ENCODE measurements at regions not wholly inside any gene's neighbourhood (a gene's known extent, or its start where the extent isn't known, plus 50 kb on each side); places are given as distances from the start of the nearest gene placed in this dataset.
"Not testable (repeated sequence)": the region's sequence is repeated elsewhere in the genome, so short reads cannot be mapped to it uniquely, and the experiment has no call there.

DNA sequence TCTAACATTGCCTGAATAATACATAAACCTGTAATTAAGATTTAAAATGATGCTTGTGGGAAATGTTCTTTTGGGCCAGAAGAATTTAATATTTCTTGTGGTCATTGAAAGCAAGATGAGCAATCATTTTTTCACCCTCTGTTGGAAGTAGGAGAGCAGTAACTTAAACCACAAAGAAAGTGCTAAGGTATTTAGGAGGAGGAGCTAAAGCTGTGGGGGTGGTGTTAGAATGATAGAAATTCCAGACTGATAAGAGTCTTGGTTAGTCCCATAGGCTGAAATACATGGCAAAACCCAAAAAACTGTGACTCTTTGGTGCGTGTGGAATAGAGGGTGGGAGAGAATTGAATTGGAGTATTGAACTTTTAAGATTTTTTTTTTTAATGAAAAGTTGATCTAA is 247.0 kb downstream of the YTHDC2 start:
- TF ChIP-seq, protein P1, sequence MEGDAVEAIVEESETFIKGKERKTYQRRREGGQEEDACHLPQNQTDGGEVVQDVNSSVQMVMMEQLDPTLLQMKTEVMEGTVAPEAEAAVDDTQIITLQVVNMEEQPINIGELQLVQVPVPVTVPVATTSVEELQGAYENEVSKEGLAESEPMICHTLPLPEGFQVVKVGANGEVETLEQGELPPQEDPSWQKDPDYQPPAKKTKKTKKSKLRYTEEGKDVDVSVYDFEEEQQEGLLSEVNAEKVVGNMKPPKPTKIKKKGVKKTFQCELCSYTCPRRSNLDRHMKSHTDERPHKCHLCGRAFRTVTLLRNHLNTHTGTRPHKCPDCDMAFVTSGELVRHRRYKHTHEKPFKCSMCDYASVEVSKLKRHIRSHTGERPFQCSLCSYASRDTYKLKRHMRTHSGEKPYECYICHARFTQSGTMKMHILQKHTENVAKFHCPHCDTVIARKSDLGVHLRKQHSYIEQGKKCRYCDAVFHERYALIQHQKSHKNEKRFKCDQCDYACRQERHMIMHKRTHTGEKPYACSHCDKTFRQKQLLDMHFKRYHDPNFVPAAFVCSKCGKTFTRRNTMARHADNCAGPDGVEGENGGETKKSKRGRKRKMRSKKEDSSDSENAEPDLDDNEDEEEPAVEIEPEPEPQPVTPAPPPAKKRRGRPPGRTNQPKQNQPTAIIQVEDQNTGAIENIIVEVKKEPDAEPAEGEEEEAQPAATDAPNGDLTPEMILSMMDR (IDR thresholded peaks at IDR 0.05; ENCODE audit: insufficient read depth, low read depth, low read length) = no peak
- no peak overlapping the region for H3K4me3 ChIP-seq (ENCODE audit: low read depth, low read length)
- no peak for DNase-seq (ENCODE audit: low read depth)

GRCh38 chr5:113761594-113761993 is 248.1 kb downstream of the YTHDC2 start:
- DNase-seq (ENCODE audit: low read depth) = no peak
- no peak overlapping the region for H3K4me3 ChIP-seq (ENCODE audit: low read depth, low read length)
- TF ChIP-seq, protein P1 (IDR thresholded peaks at IDR 0.05; ENCODE audit: insufficient read depth, low read depth, low read length) = no peak

- DNase-seq (ENCODE audit: low read depth) = no peak
- TF ChIP-seq, protein P1 (IDR thresholded peaks at IDR 0.05; ENCODE audit: insufficient read depth, low read depth, low read length) = no peak
- H3K4me3 ChIP-seq (ENCODE audit: low read depth, low read length) = no peak overlapping the region
These were observed 250.9 kb downstream of the YTHDC2 start for GRCh38 chr5:113764382-113764781.

- not testable (repeated sequence) for DNase-seq (ENCODE audit: low read depth); H3K4me3 ChIP-seq (ENCODE audit: low read depth, low read length)
These were observed 253.3 kb downstream of the YTHDC2 start for GRCh38 chr5:113766827-113767226.

DNA sequence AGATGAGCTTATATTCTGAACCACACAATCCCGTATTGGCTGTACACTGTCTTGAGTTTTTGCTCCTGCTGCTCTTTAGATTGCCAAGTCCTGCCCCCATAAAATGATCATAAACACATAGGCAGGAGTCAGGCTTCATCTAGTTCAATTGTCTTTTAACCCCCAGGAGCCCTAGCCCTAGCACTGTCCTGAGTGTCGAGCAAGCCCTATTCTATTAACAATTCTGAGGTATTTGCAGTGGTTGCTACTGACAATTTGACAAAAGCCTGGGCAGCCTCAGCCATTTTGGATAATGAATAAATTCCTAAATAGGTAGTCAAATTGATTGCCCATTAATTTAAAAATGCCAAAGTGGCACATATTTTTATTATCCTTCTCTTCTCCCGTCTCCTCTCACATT is 257.2 kb downstream of the YTHDC2 start:
- DNase-seq (ENCODE audit: low read depth) = no peak
- H3K4me3 ChIP-seq (ENCODE audit: low read depth, low read length) = no peak overlapping the region
- TF ChIP-seq, protein P1 (IDR thresholded peaks at IDR 0.05; ENCODE audit: insufficient read depth, low read depth, low read length) = no peak

DNA sequence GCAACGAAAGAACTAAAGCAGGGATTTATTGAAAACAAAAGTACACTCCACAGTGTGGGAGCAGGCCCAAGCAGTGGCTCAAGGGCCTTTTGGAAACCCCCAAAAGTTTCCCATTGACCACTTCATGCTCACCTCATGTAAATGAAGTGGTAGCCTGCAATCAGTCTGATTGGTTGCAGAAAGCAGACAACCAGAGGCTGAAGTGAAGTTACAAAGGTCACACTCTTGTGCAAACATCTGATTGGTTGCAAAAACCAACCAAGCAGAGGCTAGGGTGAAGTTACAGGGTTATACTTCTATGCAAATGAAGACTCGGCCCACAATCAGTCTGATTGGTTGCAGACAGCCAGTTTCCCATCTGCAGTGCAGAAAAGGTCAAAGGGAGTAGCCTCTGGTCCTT is 258.0 kb downstream of the YTHDC2 start:
- TF ChIP-seq, protein P1 (IDR thresholded peaks at IDR 0.05; ENCODE audit: insufficient read depth, low read depth, low read length) = no peak
- H3K4me3 ChIP-seq (ENCODE audit: low read depth, low read length) = no peak overlapping the region

GRCh38 chr5:113776168-113776567 is 262.7 kb downstream of the YTHDC2 start:
- H3K4me3 ChIP-seq (ENCODE audit: low read depth, low read length) = no peak overlapping the region
- TF ChIP-seq, protein P1 (IDR thresholded peaks at IDR 0.05; ENCODE audit: insufficient read depth, low read depth, low read length) = no peak
- DNase-seq (ENCODE audit: low read depth) = no peak

More for the DNA sequence above, 258.0 kb downstream of the YTHDC2 start:
- DNase-seq (ENCODE audit: low read depth) = no peak
